HG03064 (cell line): ENCODE measurements at regions not wholly inside any gene's neighbourhood (a gene's known extent, or its start where the extent isn't known, plus 50 kb on each side); places are given as distances from the start of the nearest gene placed in this dataset.
"Not testable (repeated sequence)": the region's sequence is repeated elsewhere in the genome, so short reads cannot be mapped to it uniquely, and the experiment has no call there.

Experiments used
- ATAC-seq: cut with Tn5 transposase; IDR thresholded peaks from one replicate; pipeline ENCODE4 v1.9.1; 2021; ENCODE audit warnings: low read depth; ENCODE audit not compliant: unreplicated experiment

- no peak for ATAC-seq
These were observed 105.6 kb downstream of the LEPR start for GRCh38 chr1:65526049-65526556.

GRCh38 chr1:65527190-65527589 lies 106.7 kb downstream of the LEPR start:
- ATAC-seq: no peak

- ATAC-seq: no peak
These were observed 107.4 kb downstream of the LEPR start for GRCh38 chr1:65527707-65528503.

- no peak for ATAC-seq
These were observed 111.6 kb downstream of the LEPR start for GRCh38 chr1:65531972-65532570.

GRCh38 chr1:65535981-65536380 lies 115.5 kb downstream of the LEPR start:
- ATAC-seq: no peak

GRCh38 chr1:65538086-65538485 lies 117.6 kb downstream of the LEPR start:
- ATAC-seq: no peak

GRCh38 chr1:65538664-65539063 lies 118.2 kb downstream of the LEPR start:
- no peak for ATAC-seq

- no peak for ATAC-seq
These were observed 119.0 kb downstream of the LEPR start for GRCh38 chr1:65539266-65540131.

- no peak for ATAC-seq
These were observed 120.7 kb downstream of the LEPR start for GRCh38 chr1:65541161-65541560.

GRCh38 chr1:65541865-65542264 lies 121.4 kb downstream of the LEPR start:
- ATAC-seq: no peak

GRCh38 chr1:65542592-65542991 lies 122.1 kb downstream of the LEPR start:
- not testable (repeated sequence) for ATAC-seq

GRCh38 chr1:65550306-65551010 lies 130.0 kb downstream of the LEPR start:
- ATAC-seq: not testable (repeated sequence)

GRCh38 chr1:65552484-65552883 lies 132.0 kb downstream of the LEPR start:
- ATAC-seq: not testable (repeated sequence)

GRCh38 chr1:65554086-65554764 lies 133.8 kb downstream of the LEPR start:
- not testable (repeated sequence) for ATAC-seq

GRCh38 chr1:65554829-65555228 lies 134.4 kb downstream of the LEPR start:
- no peak for ATAC-seq

GRCh38 chr1:65558215-65558614 lies 137.7 kb downstream of the LEPR start:
- no peak for ATAC-seq

GRCh38 chr1:65564493-65564892 lies 144.0 kb downstream of the LEPR start:
- ATAC-seq: no peak

GRCh38 chr1:65568285-65568684 lies 147.8 kb downstream of the LEPR start:
- ATAC-seq: no peak

- ATAC-seq: no peak
These were observed 152.4 kb downstream of the LEPR start for GRCh38 chr1:65572701-65573421.
